Hepatocyte (in vitro differentiated cells): ENCODE measurements at regions not wholly inside any gene's neighbourhood (a gene's known extent, or its start where the extent isn't known, plus 50 kb on each side); places are given as distances from the start of the nearest gene placed in this dataset.

Source experiments
- EZH2 ChIP-seq: fragments of 200-600 bp; sonication (generic); IDR thresholded peaks from 2 replicates; pipeline ENCODE4 v1.6.1; 2016; ENCODE audit warnings: antibody characterized with exemption, mild to moderate bottlenecking, borderline replicate concordance
- EZH2phosphoT487 ChIP-seq: fragments of 200-600 bp; sonication (generic); IDR thresholded peaks from one replicate; pipeline ENCODE4 v1.6.1; 2018; ENCODE audit warnings: antibody characterized with exemption, mild to moderate bottlenecking, low read depth, moderate library complexity; ENCODE audit not compliant: unreplicated experiment, severe bottlenecking

DNA sequence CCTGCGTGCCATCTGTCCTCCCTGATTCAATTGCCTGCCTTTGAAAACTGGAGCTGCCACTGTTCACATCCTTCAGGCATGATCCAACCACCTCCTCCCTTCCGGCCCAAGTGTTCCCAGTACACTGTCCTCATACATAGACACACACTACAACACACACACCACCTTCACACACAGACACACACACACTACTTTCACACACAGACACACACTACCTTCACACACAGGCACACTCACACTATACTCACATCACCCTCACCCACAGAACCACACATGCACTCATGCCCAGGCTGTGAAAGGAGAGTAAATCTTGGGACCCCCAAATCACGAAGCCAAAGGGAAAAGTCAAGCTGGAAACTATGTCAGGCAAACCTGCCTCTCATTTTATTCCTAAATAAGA, 109.4 kb upstream of the MYLIP start:
- TF ChIP-seq EZH2 (no peak), EZH2phosphoT487 (no peak)
